GM03348 (cell line): ENCODE measurements at regions not wholly inside any gene's neighbourhood (a gene's known extent, or its start where the extent isn't known, plus 50 kb on each side); places are given as distances from the start of the nearest gene placed in this dataset.
"Not testable (repeated sequence)": the region's sequence is repeated elsewhere in the genome, so short reads cannot be mapped to it uniquely, and the experiment has no call there.

Experiments
- DNase-seq: peaks from one replicate; pipeline ENCODE4 v3.0.0; 2012; ENCODE audit warnings: low spot score

DNA sequence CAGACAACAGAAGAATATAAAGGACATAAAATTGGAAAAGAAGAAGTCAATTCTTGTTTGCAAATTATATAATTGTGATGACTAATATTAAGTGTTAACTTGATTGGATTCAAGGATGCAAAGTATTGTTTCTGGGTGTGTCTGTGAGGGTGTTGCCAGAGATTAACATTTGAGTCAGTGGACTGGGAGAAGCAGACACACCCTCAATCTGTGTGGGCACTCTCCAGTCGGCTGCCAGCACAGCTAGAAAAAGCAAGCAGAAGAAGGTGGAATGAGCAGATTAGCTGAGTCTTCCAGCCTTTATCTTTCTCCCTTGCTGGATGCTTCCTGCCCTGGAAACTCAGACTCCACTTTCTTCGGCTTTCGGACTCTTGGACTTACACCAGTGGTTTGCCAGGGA, 51.7 kb downstream of the UBE2NL start:
- no peak for DNase-seq

DNA sequence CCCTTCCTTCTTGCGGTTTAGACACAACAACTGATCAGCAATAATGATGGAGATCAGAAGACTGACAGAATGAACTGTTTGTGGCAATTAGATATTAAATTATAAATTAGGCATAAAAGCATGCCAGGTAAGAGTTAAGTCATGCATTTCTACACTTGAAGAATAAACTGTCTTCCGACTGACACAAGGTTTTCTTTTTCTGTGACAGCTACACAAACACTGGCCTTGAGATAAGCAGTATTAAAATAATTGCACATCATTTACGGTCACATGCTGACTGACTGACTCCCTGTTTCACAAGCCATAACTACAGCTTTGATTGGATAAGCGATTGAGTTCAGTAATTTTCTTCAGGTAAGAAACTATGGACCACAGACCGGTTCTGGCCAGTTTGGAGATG, 56.2 kb downstream of the UBE2NL start:
- DNase-seq: no peak

DNA sequence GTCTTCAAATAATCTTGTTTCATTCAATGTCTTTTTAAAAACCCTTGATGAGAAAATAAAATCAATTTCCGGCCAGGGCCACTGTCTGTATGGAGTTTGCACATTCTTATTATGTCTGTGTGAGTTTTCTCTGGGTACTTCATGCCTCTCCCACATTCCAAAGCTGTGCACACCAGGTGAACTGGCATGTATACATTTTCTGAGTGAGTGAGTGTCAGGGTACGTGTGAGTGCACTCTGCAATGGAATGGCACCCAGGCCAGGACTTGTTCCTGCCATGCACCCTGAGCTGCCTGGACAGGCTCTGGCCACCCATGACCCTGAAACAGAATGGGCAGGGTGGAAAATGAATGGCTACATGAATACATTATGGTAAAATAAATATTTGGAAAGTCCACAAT, 61.3 kb downstream of the UBE2NL start:
- DNase-seq: no peak

DNA sequence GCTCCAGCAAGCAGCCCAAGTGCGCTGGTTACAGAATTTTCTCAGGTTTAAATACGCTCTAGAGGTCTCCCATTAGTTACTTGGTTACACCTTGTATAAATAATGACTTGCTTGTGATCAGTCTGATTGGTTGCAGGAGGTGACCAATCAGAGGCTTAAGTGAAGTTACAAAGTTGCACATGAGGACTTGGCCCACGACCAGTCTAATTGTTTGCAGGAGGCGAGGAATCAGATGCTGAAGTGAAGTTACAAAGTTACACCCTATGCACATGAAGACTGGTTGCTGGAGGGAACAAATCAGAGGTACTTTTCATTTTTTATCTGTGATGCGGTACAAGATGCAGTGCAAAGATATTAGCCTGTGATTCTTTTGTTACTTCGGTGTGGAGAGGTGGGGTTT, 80.7 kb downstream of the UBE2NL start:
- DNase-seq: no peak

DNA sequence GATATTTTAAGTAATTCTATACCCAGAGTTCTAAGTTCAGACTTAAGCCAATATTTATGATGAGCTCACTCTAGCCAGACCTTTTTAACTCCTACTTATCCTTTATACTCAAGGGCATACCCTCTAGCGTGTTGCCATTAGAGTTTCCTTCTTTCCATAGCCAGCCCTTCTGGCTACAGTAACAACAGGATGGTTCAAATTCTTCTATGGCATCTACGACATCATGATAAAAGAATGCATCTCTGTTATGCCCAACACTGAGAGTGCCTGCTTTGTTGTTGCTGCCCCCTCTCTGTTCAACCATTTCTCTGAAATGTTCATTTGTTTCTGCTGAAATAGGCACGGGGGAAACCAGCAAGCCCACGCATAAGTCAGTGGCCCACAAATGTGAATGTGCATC, 104.5 kb downstream of the UBE2NL start:
- DNase-seq: no peak

DNA sequence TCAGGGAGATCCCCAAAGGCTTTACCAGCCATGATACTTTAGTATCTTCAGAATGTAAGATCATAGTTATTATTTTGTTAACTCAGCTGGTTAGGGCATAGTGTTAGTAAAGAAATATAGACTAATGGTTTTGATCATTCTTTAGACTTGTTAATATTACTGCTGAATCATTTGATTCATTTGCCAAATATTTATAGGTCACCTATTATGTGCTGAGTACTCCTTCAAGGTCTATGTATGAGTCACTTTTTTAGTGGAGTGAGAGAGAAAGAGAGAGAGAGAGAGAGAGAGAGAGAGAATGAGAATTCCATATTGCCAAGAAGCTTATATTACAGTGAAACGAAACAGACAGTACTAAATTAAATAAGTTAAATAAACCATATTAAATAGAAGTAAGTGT, 110.3 kb downstream of the UBE2NL start:
- no peak for DNase-seq

DNA sequence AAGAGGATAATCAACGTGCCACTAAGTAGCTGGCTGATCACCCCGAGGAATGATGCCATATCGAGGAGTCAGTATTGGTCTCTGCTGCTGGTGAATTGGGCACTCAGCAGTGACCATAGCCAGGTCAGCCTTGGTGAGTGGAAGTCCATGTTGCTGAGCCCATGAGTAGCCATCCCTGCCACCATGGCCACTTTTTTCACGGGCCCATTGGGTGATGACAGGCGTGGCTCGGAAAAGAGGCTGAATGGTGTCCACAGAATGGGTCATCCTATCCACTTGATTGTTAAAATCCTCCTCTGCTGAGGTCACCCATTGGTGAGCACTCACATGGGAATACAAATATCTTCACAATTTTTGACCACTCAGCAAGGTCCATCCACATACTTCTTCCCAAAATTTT, 114.4 kb downstream of the UBE2NL start:
- no peak for DNase-seq

DNA sequence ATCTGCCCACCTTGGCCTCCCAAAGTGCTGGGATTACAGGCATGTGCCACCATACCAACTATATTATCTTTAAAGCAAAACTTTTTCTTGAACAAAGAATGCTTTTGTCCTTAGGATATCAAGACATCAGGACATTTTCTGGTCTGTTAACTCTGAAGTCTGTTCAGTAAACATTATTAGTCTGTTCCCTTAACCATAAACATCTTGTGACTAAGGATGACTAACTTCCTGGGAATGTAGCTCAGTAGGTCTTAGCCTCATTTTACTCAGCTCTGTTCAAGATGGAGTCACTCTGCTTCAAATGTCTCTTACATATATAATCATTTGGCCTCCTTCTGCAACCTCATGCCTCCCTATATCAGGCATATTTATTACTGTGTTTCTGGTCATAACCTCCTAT, 122.9 kb downstream of the UBE2NL start:
- peak; percentile 7 for DNase-seq

DNA sequence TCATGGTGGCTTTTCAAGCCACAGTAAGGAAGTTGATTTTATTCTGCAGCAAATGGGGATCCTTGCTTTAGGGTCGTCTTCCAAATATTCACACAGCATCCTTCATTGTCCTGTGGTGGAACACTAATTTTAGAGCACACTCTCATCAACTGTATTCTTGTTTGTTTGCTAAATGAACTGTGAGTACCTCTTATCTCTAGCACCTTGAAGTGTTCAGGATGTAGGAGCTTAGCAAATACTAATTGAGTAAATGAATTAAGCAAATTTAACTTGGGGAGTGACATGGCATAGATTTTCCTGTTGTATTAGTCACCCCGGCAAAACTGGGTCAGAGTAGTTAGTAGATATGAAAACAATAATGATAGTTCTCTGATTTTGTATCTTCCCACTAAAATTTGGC, 156.9 kb downstream of the UBE2NL start:
- no peak for DNase-seq

DNA sequence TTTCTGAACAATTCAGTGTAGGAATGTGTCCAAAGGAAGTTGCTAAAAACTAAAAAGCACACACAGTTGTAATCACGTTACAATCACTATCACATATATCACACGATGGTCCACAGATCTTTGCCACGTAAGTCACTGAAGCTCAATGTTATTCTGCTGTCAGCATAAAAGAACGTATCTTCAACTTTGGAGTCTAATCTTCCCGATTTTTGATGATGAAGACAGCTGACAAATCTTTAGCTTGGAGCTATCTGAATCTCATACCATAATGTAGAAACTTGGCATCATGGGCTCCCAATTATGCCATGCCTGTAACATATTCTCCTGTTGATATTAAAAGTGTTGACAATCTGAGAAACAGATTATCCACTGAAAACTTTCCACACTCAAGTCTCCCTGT, 158.4 kb downstream of the UBE2NL start:
- no peak for DNase-seq

DNA sequence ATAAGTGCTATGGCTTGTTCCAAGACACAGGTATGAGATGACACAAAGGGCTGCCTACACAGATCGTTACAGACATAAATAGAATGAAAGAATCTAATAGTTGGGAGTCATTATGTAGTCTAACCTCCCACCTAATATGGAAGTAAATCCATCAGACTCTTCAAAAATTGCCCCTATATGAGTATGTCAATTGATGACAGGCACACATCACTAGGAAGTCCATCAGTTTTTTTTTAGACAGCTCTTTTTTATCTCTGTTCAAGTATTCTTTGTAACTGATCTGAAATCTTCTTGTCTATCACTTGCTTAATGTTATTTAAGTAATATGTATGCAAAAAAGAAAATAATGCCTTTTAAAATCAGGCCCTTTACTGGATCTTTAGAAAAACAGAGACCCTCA, 191.6 kb downstream of the UBE2NL start:
- DNase-seq: no peak

DNA sequence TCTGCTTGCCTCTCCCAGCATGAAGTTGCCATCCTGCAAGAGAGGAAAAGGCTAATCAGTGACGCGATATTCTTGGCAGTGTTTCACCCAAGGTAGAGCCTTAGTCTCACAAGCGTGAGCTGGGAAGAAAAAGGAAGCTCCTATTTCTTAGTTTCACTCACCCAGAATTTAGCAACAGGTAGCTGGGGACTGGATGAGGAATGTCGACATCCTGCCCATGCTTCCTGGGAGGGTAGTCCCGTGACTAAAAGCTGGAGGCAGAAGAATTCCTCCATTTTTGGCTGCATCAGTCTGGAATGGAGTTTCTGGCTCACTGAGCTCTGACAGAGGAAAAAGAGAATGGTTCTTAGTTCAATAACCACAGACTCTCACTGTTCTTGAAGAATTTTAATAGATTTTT, 198.4 kb downstream of the UBE2NL start:
- not testable (repeated sequence) for DNase-seq

DNA sequence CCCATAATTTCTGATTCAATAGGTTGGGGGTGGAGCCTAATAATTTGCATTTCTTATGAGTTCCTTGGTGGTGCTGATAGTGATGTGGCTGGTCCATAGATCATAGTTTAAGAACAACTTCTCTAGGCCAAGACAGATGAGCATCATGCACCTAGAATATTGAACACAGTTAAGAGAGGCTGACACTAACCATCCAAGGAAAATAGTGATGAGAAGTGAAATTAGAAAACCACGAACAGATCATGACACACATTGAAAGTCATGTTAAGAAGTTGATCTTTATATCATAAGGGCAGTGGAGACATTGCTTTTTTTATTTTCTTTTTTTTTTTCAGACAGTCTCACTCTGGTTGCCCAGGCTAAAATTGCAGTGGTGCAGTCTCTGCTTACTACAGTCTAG, 205.8 kb downstream of the UBE2NL start:
- DNase-seq: not testable (repeated sequence)

DNA sequence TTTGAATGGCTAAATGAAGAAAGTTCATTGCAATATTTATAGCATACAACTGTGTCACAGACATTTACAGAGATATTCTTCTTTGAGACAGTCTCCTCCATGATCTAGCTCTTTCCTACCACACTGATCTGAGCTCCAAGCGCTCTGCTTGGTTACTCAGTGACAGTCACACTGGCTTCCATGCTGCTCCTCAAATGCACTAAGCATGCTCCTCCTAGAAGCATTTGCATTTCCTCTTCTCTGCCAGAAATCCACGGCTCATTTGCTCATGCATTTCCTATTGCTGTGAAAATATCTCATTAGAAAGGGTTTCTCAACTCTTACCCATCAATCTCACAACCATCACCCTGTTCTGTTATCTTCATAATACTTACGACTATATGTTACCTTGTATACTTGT, 208.2 kb downstream of the UBE2NL start:
- not testable (repeated sequence) for DNase-seq

DNA sequence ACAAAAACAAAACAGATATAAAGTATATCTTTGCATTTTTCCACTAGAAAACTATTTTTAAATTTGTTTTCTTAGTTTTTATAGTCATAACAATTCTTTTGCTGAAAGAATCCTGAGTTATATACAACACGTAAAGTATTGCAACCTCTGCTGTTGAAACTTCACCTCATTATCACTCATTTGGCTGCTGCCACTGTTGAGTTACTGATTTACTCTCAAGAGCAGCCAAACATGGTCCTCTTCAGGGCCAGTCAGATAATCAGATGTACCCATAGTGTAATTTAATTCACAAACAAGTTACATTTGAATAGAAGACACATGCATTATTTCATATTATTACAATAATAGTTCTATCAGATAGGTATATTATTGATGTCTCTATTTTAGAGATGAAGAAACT, 235.6 kb downstream of the UBE2NL start:
- DNase-seq: not testable (repeated sequence)

DNA sequence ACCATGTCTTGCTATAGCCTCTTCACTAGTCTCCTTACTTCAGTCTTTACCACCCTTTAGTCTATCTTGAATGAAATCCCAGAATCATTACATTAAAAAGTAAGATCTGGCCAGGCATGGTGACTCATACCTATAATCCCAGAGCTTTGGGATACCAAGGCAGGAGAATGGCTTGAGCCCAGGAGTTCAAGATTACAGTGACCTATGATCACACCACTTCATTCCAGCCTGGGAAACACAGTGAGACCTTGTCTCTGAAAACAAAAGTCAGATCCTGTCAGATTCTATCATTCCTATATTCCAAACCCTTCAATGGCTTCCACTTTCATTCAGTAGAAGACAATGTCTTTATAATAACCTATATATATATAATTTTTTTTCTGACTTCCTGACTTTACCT, 237.7 kb downstream of the UBE2NL start:
- DNase-seq: not testable (repeated sequence)

DNA sequence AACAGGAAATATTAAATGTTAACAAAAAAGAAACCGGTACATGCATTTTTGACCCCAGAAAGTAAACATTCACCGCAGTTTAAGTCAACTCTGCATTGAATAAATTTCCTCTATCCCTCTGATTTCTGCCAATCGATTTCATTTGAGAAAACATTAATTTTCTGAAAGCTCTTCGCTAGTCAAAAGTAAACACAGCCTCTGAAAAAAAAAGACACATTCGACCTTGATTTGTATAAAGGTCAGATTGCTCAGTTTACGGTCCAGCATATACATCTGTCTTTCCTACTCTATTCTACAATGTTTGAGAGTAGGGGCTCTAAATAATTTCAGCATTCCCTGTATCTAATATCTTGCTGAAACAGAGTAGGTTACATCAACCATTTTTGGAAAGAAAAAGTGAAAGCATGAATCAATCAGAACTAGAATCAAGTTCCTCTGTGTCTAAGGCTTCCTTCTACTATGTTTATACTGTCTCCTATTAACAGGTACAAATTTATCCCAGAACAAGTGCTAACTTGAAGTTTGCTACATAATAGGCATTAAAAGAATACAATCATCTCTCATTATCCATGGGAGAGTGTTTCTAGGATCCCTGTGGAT, 243.8 kb downstream of the UBE2NL start:
- not testable (repeated sequence) for DNase-seq

DNA sequence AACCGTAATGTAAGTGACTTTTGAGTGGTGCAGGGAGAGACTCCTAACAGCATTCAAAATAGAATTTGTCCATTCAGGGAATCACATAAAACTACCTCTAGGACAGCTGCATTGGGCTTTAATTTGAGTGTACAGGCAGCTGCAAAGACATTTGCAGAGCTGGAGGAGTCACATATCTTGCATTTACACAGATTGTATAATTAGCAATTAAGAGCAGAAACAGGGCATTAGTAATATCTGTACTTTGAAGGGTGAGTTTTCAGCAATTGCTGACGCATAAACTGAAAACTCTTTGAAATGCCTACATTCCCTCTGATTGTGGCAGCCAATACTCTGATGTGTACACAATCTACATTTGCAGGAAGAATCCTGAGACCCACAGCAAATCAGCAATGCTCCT, 245.6 kb downstream of the UBE2NL start:
- not testable (repeated sequence) for DNase-seq

DNA sequence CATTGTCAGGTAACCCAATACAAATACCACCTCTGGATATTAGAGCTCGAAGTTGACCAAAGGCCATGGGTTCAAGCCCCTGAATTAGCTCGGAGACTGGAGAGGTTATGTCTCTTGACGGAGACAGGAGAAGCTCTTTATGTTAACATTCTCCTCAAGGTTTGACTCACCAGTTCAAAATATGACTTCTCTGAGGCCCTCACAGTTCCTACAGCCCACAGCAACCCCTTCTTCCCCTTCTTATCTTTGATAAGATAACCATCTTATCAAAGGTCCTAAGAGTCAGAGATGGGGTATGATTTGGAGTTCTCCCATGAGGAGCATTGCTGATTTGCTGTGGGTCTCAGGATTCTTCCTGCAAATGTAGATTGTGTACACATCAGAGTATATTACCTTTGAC, 246.6 kb downstream of the UBE2NL start:
- DNase-seq: not testable (repeated sequence)

DNA sequence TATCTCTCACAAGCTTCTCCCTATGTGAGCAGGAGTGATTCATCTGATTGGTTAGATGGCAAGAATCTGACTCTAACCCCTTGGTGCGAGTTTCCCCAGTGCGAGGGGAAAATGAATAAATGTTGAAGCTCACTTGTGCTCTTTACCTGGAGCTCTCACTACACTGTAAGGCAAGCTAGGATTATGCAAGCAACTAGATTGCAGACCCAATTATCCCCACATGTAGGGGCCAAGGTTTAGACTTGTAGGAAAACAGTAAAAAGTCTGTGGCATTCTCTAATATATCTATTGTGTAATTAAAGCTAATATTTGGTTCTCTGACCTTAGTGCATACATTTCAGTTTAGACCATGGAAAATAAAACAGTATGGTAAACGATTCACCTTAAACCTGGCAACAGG, 247.2 kb downstream of the UBE2NL start:
- not testable (repeated sequence) for DNase-seq

DNA sequence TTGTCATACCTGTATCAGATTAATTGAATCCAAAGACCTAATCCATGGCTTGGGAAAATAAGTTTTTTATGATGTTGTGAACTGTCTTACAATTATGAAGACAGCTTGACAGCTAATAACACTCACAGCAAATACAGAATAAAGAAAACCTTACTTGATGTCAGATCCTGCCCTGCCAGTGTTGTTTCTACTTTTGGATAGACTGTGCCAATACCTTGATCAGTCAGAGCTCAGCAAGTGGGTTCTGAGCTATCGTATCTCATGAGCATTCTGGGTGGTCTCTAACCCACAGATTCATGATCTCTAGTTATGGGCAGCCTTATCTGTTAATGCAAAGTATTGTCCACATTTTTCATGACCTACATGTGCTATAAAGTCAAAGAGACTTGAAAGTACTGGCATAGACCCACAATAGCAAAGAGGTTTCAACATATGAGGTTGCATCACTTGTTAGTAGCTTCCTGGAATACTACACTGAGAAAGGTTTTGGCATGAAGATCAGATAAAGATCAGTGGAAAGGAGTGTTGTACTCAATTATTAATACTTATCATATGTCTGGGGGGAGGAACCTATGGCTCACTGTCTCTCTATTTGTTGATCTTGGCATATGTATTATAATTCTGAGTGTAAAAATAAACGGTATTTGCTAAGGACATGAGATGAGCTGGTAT, 250.7 kb downstream of the UBE2NL start:
- not testable (repeated sequence) for DNase-seq

DNA sequence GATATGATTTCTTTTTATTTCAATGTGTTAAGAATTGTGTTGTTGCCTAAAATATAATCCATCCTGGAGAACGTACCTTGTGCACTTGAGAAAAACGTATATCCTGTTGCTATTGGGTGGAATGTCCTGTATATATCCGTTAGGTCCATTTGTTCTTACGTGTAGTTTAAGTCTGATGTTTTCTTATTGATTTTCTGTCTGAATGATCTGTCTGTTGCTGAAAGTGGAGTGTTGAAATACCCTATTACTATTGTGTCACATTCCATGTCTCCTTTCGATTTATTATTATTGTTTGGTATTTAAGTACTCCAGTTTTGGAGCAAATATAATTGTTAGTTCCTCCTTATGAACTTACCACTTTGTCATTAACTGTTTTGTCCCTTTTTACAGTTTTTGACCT, 270.6 kb downstream of the UBE2NL start:
- DNase-seq: not testable (repeated sequence)

DNA sequence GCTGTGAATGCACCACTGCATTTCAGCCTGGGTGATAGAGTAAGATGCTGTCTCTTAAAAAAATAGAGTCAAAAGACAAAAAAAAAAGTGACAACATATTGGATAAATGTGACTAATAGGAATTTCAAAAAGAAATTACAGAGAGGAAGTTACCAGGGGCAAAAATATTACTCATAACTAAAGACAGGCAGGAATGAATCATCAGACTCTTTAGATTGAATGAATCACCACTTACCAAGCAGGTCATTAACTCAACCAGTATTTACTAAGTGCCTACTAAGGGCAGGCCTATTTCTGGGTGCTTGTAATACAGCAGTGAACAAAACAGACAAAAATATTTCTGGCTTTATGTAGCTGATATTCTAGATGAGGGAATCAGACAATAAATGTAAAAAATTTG, 301.3 kb downstream of the UBE2NL start:
- DNase-seq: not testable (repeated sequence)

DNA sequence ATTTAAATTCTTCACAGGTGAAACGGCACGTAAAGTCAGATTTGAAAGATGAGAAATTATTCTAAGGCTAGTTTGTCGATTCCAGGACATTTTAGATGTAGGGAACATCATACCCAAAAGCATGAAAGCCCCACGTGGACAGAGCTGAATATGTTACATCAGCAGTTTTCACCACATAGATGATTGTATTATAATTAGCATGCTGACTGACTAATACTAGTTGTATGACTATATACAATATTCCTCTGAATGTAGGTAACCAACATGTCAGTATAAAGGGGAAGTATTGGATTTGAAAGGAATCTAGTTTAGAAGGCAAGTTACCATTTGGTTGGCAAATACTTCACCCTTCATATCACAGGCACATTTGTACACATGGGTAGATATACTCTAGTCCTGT, 304.6 kb downstream of the UBE2NL start:
- DNase-seq: not testable (repeated sequence)
